DND-41 (cell line): ENCODE measurements at regions not wholly inside any gene's neighbourhood (a gene's known extent, or its start where the extent isn't known, plus 50 kb on each side); places are given as distances from the start of the nearest gene placed in this dataset.

Experiments used
- ATAC-seq: fragments of 200-7000 bp; cut with Tn5 transposase; 3 replicates; pipeline ENCODE4 v1.9.1; 2021; ENCODE audit warnings: low read depth; ENCODE audit not compliant: insufficient read depth
- DNase-seq: peaks from one replicate; pipeline ENCODE4 v3.0.0-alpha.2; 2020
- H2AFZ ChIP-seq: 2 replicates; pipeline ENCODE4 v1.6.0; 2012; ENCODE audit warnings: low read depth, low read length
- H3K27ac ChIP-seq: 2 replicates; pipeline ENCODE4 v1.5.1; 2012; ENCODE audit warnings: low read length, inconsistent platforms
- H3K27me3 ChIP-seq: fragments of 200-600 bp; sonication (generic); 2 replicates; pipeline ENCODE4 v1.6.0; 2012; ENCODE audit warnings: low read length, mild to moderate bottlenecking, inconsistent platforms; ENCODE audit not compliant: insufficient read depth, poor library complexity
- H3K36me3 ChIP-seq: 2 replicates; pipeline ENCODE4 v1.5.1; 2012; ENCODE audit warnings: low read length, inconsistent platforms; ENCODE audit not compliant: insufficient read depth
- H3K4me1 ChIP-seq: 2 replicates; pipeline ENCODE4 v1.5.1; 2012; ENCODE audit warnings: mild to moderate bottlenecking, low read length; ENCODE audit not compliant: insufficient read depth
- H3K4me2 ChIP-seq: 2 replicates; pipeline ENCODE4 v1.6.0; 2012; ENCODE audit warnings: mild to moderate bottlenecking, moderate library complexity, low read length, inconsistent platforms; ENCODE audit not compliant: insufficient read depth
- H3K4me3 ChIP-seq, 2 experiments: fragments of 200-600 bp in 1 of 2; shearing (Covaris generic) in 1 of 2; 2 replicates each; pipeline ENCODE4 v1.5.1; 2012 to 2016; ENCODE audit warnings: inconsistent platforms in 2 of 2, low read length in 2 of 2, mild to moderate bottlenecking in 2 of 2, low read depth in 1 of 2, moderate library complexity in 1 of 2
- H3K79me2 ChIP-seq: 2 replicates; pipeline ENCODE4 v1.6.0; 2012; ENCODE audit warnings: low read length, inconsistent platforms; ENCODE audit not compliant: insufficient read depth
- H3K9ac ChIP-seq: 2 replicates; pipeline ENCODE4 v1.6.0; 2012; ENCODE audit warnings: low read depth, mild to moderate bottlenecking, inconsistent platforms, low read length, moderate library complexity
- H3K9me3 ChIP-seq: 2 replicates; pipeline ENCODE4 v1.5.1; 2012; ENCODE audit warnings: low read length, moderate library complexity, mild to moderate bottlenecking, inconsistent platforms; ENCODE audit not compliant: insufficient read depth, severe bottlenecking
- H4K20me1 ChIP-seq: 2 replicates; pipeline ENCODE4 v1.6.0; 2012; ENCODE audit warnings: low read length; ENCODE audit not compliant: insufficient read depth
- EZH2 ChIP-seq: IDR thresholded peaks from 3 replicates; pipeline ENCODE4 v1.6.1; 2012; ENCODE audit warnings: borderline replicate concordance, low read depth, mild to moderate bottlenecking, moderate library complexity, low read length, inconsistent platforms; ENCODE audit not compliant: severe bottlenecking
- TF ChIP-seq, protein P1 (sequence below): IDR thresholded peaks from 2 replicates; pipeline ENCODE4 v1.5.1; 2012; ENCODE audit warnings: borderline replicate concordance, low read length, moderate library complexity, mild to moderate bottlenecking; ENCODE audit not compliant: poor library complexity, severe bottlenecking; ENCODE audit errors: extremely low read depth

DNA sequence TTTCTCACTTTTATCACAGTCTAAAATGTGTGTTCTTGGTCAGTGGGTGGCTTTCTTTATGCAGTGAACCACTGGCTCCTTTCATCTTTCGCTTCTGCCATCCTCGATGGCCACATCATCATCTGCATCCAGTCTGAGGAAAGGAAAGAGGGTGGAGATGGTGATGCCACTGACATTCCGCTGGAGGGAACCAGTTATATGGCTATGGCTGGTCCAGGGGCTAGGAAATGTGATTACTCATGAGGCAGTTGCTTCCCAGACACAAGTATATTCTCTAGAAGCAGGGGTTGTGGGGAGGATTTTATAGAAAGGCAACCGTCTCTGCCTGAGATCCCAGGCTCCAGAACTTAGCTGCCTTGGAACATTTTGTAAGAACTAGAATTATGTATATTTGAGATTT, 246.7 kb upstream of the AZI2 start:
- ATAC-seq, result no peak
- Histone ChIP-seq H3K27ac (no peak overlapping the region), H4K20me1 (no peaks in the 10 kb centered on the region), H3K9me3 (no peaks in the 10 kb centered on the region), H3K4me1 (no peaks in the 10 kb centered on the region), H2AFZ (no peak overlapping the region), H3K9ac (no peak overlapping the region), H3K27me3 (no peaks in the 10 kb centered on the region), H3K79me2 (no peaks in the 10 kb centered on the region), H3K36me3 (no peaks in the 10 kb centered on the region), H3K4me3 (no peak overlapping the region), H3K4me2 (no peak overlapping the region)
- DNase-seq, result no peak
- TF ChIP-seq EZH2, result no peak
- TF ChIP-seq, protein P1, sequence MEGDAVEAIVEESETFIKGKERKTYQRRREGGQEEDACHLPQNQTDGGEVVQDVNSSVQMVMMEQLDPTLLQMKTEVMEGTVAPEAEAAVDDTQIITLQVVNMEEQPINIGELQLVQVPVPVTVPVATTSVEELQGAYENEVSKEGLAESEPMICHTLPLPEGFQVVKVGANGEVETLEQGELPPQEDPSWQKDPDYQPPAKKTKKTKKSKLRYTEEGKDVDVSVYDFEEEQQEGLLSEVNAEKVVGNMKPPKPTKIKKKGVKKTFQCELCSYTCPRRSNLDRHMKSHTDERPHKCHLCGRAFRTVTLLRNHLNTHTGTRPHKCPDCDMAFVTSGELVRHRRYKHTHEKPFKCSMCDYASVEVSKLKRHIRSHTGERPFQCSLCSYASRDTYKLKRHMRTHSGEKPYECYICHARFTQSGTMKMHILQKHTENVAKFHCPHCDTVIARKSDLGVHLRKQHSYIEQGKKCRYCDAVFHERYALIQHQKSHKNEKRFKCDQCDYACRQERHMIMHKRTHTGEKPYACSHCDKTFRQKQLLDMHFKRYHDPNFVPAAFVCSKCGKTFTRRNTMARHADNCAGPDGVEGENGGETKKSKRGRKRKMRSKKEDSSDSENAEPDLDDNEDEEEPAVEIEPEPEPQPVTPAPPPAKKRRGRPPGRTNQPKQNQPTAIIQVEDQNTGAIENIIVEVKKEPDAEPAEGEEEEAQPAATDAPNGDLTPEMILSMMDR, result no peak

DNA sequence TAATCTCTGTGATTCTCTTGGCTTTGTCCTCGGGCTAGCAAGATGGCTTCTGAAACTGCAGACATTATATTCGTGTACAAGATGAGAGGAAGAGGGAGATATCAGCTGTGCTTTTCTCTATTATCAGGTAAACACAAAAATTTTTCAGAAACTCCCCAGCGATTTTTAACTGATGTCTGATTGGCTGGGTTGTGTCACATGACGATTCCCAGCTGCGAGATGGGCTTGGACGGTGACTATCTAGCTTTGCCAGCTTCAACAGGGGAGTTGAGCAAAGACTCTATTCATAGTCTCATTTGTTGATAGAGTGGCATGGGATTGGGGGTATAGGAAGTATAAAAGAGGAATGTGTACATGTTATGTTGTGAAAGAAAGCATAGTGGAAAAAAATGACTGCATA, 248.8 kb upstream of the AZI2 start:
- TF ChIP-seq, protein P1, result no peak
- TF ChIP-seq EZH2, result no peak
- no peak overlapping the region for H3K4me3 ChIP-seq
- H3K9ac ChIP-seq, result no peak overlapping the region
- no peaks in the 10 kb centered on the region for H4K20me1 ChIP-seq
- H3K4me2 ChIP-seq, result no peak overlapping the region
- H3K9me3 ChIP-seq, result no peaks in the 10 kb centered on the region
- no peak overlapping the region for H2AFZ ChIP-seq
- H3K36me3 ChIP-seq, result no peaks in the 10 kb centered on the region
- no peak for ATAC-seq
- no peak for DNase-seq
- H3K79me2 ChIP-seq, result no peaks in the 10 kb centered on the region
- no peaks in the 10 kb centered on the region for H3K4me1 ChIP-seq
- no peaks in the 10 kb centered on the region for H3K27me3 ChIP-seq
- H3K27ac ChIP-seq, result no peak overlapping the region

DNA sequence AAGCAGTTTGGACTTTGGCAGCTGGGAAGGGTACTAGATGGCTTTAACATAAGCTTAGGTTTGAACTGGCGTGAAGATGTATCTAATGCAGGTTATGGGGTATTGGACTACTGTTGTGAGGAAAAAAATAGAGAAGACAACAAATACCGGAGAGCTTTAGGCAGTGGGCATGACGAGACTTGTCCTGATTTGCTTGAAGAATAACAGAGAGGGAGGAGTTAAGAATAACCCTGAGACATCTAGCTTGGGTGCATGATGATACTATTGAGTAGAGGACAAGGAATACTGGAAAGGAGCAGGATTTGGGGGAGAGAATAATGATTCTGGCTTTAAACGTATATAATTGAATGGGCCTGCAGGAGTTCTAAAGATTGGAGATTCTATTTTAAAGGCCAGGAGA, 249.5 kb upstream of the AZI2 start:
- no peak for DNase-seq

More for the DNA sequence above, 249.5 kb upstream of the AZI2 start:
- no peak for ATAC-seq
- H3K4me2 ChIP-seq, result no peak overlapping the region
- TF ChIP-seq, protein P1, result no peak
- TF ChIP-seq EZH2, result no peak
- H3K4me3 ChIP-seq, result no peak overlapping the region
- H3K9me3 ChIP-seq, result no peaks in the 10 kb centered on the region
- H3K36me3 ChIP-seq, result no peaks in the 10 kb centered on the region
- H3K27ac ChIP-seq, result no peak overlapping the region
- H3K27me3 ChIP-seq, result no peaks in the 10 kb centered on the region
- H3K9ac ChIP-seq, result no peak overlapping the region
- H4K20me1 ChIP-seq, result no peaks in the 10 kb centered on the region
- no peak overlapping the region for H2AFZ ChIP-seq
- no peaks in the 10 kb centered on the region for H3K79me2 ChIP-seq
- no peaks in the 10 kb centered on the region for H3K4me1 ChIP-seq
